HEK293 (cell line): ENCODE measurements at regions not wholly inside any gene's neighbourhood (a gene's known extent, or its start where the extent isn't known, plus 50 kb on each side); places are given as distances from the start of the nearest gene placed in this dataset.

Experiments
- KLF1 ChIP-seq: fragments of 450-650 bp; formaldehyde crosslinking; IDR thresholded peaks from 2 replicates; pipeline ENCODE4 v1.5.1; 2016; ENCODE audit warnings: missing biosample characterization, missing genetic modification characterization
- MZF1 ChIP-seq: fragments of 450-650 bp; formaldehyde crosslinking; IDR thresholded peaks from 2 replicates; pipeline ENCODE4 v1.5.1; 2017; ENCODE audit warnings: missing biosample characterization, missing genetic modification characterization, borderline replicate concordance
- ZBTB1 ChIP-seq: fragments of 450-650 bp; formaldehyde crosslinking; IDR thresholded peaks from 2 replicates; pipeline ENCODE4 v1.5.1; 2016; ENCODE audit warnings: missing biosample characterization, missing genetic modification characterization
- ZNF138 ChIP-seq: fragments of 450-650 bp; formaldehyde crosslinking; IDR thresholded peaks from 2 replicates; pipeline ENCODE4 v1.5.1; 2016; ENCODE audit warnings: missing biosample characterization, missing genetic modification characterization, borderline replicate concordance
- ZNF24 ChIP-seq: fragments of 450-650 bp; formaldehyde crosslinking; IDR thresholded peaks from 2 replicates; pipeline ENCODE4 v1.5.1; 2016; ENCODE audit warnings: missing biosample characterization, missing genetic modification characterization
- ZNF274 ChIP-seq, 2 experiments: fragments of 200-500 bp in 1 of 2; fragments of 450-650 bp in 1 of 2; sonication (Bioruptor generic) in 1 of 2; formaldehyde crosslinking in 1 of 2; IDR thresholded peaks; 2 replicates each; pipeline versions ENCODE4 v1.5.1 to v1.6.1; 2014 to 2016; ENCODE audit warnings: borderline replicate concordance in 1 of 2, inconsistent platforms in 1 of 2, low read length in 1 of 2, missing biosample characterization in 1 of 2, missing genetic modification characterization in 1 of 2
- ZNF311 ChIP-seq: fragments of 450-650 bp; formaldehyde crosslinking; IDR thresholded peaks from 2 replicates; pipeline ENCODE4 v1.5.1; 2017; ENCODE audit warnings: missing biosample characterization, missing genetic modification characterization, borderline replicate concordance
- TF ChIP-seq, protein P1 (sequence below): fragments of 450-650 bp; formaldehyde crosslinking; IDR thresholded peaks from 2 replicates; pipeline ENCODE4 v1.5.1; 2016; ENCODE audit warnings: missing biosample characterization, missing genetic modification characterization
- TF ChIP-seq, protein P2 (sequence below): fragments of 450-650 bp; formaldehyde crosslinking; IDR thresholded peaks from 2 replicates; pipeline ENCODE4 v1.5.1; 2016; ENCODE audit warnings: missing biosample characterization, missing genetic modification characterization
- TF ChIP-seq, protein P3 (sequence below): fragments of 450-650 bp; formaldehyde crosslinking; IDR thresholded peaks from 2 replicates; pipeline ENCODE4 v1.5.1; 2016; ENCODE audit warnings: missing biosample characterization, missing genetic modification characterization, low read depth

DNA sequence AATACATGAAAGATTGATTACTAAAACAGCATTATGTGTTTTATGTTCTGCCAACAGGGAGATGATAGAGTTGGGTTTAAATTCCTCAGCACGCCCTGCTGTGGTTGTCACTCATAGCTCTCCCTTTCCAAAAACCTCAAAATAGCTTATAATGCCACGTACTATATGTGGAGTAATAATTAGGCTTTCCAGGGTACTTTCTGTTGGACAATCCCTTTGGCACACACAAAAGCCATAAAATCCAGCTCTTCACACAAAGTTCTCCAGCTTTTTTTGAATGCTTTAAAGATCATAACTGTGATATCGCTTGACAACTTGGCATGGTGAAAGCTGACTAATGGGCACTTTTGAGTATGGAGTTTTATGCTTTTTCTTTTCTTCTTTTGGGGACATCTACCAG lies 145.3 kb upstream of the DCN start:
- TF ChIP-seq, protein P1, sequence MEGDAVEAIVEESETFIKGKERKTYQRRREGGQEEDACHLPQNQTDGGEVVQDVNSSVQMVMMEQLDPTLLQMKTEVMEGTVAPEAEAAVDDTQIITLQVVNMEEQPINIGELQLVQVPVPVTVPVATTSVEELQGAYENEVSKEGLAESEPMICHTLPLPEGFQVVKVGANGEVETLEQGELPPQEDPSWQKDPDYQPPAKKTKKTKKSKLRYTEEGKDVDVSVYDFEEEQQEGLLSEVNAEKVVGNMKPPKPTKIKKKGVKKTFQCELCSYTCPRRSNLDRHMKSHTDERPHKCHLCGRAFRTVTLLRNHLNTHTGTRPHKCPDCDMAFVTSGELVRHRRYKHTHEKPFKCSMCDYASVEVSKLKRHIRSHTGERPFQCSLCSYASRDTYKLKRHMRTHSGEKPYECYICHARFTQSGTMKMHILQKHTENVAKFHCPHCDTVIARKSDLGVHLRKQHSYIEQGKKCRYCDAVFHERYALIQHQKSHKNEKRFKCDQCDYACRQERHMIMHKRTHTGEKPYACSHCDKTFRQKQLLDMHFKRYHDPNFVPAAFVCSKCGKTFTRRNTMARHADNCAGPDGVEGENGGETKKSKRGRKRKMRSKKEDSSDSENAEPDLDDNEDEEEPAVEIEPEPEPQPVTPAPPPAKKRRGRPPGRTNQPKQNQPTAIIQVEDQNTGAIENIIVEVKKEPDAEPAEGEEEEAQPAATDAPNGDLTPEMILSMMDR (tag by site-specific recombination), result no peak
- no peak for TF ChIP-seq MZF1
- no peak for TF ChIP-seq KLF1 (tag by site-specific recombination)
- TF ChIP-seq ZNF24, result no peak
- TF ChIP-seq, protein P2, sequence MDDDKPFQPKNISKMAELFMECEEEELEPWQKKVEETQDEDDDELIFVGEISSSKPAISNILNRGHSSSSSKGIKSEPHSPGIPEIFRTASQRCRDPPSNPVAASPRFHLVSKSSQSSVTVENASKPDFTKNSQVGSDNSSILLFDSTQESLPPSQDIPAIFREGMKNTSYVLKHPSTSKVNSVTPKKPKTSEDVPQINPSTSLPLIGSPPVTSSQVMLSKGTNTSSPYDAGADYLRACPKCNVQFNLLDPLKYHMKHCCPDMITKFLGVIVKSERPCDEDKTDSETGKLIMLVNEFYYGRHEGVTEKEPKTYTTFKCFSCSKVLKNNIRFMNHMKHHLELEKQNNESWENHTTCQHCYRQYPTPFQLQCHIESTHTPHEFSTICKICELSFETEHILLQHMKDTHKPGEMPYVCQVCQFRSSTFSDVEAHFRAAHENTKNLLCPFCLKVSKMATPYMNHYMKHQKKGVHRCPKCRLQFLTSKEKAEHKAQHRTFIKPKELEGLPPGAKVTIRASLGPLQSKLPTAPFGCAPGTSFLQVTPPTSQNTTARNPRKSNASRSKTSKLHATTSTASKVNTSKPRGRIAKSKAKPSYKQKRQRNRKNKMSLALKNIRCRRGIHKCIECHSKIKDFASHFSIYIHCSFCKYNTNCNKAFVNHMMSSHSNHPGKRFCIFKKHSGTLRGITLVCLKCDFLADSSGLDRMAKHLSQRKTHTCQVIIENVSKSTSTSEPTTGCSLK (tag by site-specific recombination), result no peak
- TF ChIP-seq ZNF138 (tag by site-specific recombination), result no peak
- TF ChIP-seq ZNF311, result no peak
- TF ChIP-seq ZNF274 (IDR thresholded peaks at IDR 0.05; ENCODE audit: low read length), result no peak
- no peak for TF ChIP-seq ZNF274 (tag by site-specific recombination; IDR thresholded peaks at IDR 0.05; ENCODE audit: borderline replicate concordance)
- TF ChIP-seq, protein P3, sequence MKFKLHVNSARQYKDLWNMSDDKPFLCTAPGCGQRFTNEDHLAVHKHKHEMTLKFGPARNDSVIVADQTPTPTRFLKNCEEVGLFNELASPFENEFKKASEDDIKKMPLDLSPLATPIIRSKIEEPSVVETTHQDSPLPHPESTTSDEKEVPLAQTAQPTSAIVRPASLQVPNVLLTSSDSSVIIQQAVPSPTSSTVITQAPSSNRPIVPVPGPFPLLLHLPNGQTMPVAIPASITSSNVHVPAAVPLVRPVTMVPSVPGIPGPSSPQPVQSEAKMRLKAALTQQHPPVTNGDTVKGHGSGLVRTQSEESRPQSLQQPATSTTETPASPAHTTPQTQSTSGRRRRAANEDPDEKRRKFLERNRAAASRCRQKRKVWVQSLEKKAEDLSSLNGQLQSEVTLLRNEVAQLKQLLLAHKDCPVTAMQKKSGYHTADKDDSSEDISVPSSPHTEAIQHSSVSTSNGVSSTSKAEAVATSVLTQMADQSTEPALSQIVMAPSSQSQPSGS (tag by site-specific recombination), result no peak
- no peak for TF ChIP-seq ZBTB1 (tag by site-specific recombination)
